ENCODE measurements at regions not wholly inside any gene's neighbourhood (a gene's known extent, or its start where the extent isn't known, plus 50 kb on each side); places are given as distances from the start of the nearest gene placed in this dataset.

DNA sequence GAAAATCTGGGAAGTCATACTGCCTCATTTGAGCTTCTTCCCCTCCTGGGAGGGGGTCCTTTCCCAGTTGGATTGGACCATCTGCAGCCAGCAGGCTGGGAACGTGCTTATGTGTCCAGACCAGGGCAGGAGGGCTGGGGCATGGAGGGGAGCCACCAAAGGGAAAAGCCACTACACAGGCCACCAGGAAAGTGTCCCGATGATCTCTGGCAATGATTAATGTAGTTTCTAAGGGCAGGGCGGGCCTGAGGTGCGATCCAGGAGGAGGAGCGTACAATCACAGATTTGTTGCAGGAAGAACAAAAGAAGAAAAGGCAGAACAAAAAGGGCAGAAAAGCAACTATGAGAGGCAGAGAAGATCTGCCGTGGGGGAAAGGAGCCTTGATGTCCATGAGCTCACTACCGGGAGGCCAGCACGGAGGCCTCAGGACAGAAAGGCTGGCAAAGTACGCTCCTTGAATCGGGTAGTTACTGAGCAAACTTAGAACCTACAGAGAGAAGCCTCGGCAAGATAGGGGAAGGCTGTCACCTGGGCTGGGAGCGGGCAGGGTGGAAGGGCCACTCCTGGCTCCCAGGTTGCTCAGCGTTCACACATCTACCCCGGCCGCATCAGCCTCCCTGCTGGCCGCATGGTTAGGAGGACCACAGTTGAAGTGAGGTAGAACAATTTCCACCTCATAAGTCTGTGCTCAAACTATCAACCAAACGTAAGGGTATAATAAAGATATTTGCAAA lies 79.5 kb upstream of the PCSK6 start:
- TF ChIP-seq, protein P1, sequence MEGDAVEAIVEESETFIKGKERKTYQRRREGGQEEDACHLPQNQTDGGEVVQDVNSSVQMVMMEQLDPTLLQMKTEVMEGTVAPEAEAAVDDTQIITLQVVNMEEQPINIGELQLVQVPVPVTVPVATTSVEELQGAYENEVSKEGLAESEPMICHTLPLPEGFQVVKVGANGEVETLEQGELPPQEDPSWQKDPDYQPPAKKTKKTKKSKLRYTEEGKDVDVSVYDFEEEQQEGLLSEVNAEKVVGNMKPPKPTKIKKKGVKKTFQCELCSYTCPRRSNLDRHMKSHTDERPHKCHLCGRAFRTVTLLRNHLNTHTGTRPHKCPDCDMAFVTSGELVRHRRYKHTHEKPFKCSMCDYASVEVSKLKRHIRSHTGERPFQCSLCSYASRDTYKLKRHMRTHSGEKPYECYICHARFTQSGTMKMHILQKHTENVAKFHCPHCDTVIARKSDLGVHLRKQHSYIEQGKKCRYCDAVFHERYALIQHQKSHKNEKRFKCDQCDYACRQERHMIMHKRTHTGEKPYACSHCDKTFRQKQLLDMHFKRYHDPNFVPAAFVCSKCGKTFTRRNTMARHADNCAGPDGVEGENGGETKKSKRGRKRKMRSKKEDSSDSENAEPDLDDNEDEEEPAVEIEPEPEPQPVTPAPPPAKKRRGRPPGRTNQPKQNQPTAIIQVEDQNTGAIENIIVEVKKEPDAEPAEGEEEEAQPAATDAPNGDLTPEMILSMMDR (IDR thresholded peaks at IDR 0.05; ENCODE audit: low read depth, low read length): no peak
- TF ChIP-seq POLR2A (IDR thresholded peaks at IDR 0.05; ENCODE audit: extremely low read depth, insufficient read length): no peak
